HepG2 (cell line): ENCODE measurements at regions not wholly inside any gene's neighbourhood (a gene's known extent, or its start where the extent isn't known, plus 50 kb on each side); places are given as distances from the start of the nearest gene placed in this dataset.

Source experiments
- ATAC-seq: fragments of 200-7000 bp; cut with Tn5 transposase; 3 replicates; pipeline ENCODE4 v1.9.1; 2020; ENCODE audit warnings: mild to moderate bottlenecking, moderate library complexity
- BruUV-seq: library from RNA; stranded (reverse); fragments of 400-500 nt; replicated peaks from 2 replicates; lab custom pipeline; 2021; lab: Mats Ljungman, UMichigan
- CTCF ChIA-PET: fragments of 300-600 bp; formaldehyde crosslinking; extraction: SDS; loops from one replicate; lab custom pipeline; 2021; ENCODE audit warnings: low total read pairs, inconsistent platforms, low intra/inter-chr PET ratio; lab: Yijun Ruan, JAX
- POLR2A ChIA-PET: fragments of 350-600 bp; sonication (Branson Sonifier 250); formaldehyde crosslinking; loops from one replicate; lab custom pipeline; 2020; ENCODE audit warnings: antibody characterized with exemption, inconsistent platforms; lab: Yijun Ruan, JAX
- DNase-seq: peaks from one replicate; pipeline ENCODE4 v3.0.0-alpha.2; 2015; ENCODE audit warnings: low spot score
- FAIRE-seq: peaks from 3 replicates; lab custom pipeline; 2011; peaks lifted over from hg19 to GRCh38; lab: Jason Lieb, UNC
- H2AFZ ChIP-seq: one replicate; pipeline ENCODE4 v1.6.1; 2011; ENCODE audit warnings: low read length, inconsistent platforms
- H3K27ac ChIP-seq: fragments of 300-600 bp; 3 replicates; pipeline ENCODE4 v1.8.0; 2011; ENCODE audit warnings: mixed run types, mild to moderate bottlenecking, mixed read lengths, low read length, inconsistent platforms; ENCODE audit not compliant: insufficient read depth; ENCODE audit errors: extremely low read length
- H3K27me3 ChIP-seq, 2 experiments: fragments of 200-600 bp in 1 of 2; 2 replicates in 1 of 2; 3 replicates in 1 of 2; pipeline versions ENCODE4 v1.6.0 to v1.8.0; 2011; ENCODE audit warnings: low read length in 2 of 2, mild to moderate bottlenecking in 2 of 2, moderate library complexity in 2 of 2, inconsistent platforms in 1 of 2; ENCODE audit not compliant: insufficient read depth in 2 of 2, control insufficient read depth in 1 of 2
- H3K36me3 ChIP-seq, 2 experiments: fragments of 200-600 bp in 1 of 2; replicated peaks in 1 of 2; 2 replicates in 1 of 2; 3 replicates in 1 of 2; pipeline versions ENCODE4 v1.5.1 to v1.8.0; 2011; ENCODE audit warnings: low read length in 2 of 2, inconsistent platforms in 1 of 2; ENCODE audit not compliant: insufficient read depth in 2 of 2, control insufficient read depth in 1 of 2
- H3K4me1 ChIP-seq: 2 replicates; pipeline ENCODE4 v1.5.1; 2012; ENCODE audit warnings: low read length, inconsistent platforms; ENCODE audit not compliant: insufficient read depth
- H3K4me2 ChIP-seq: 2 replicates; pipeline ENCODE4 v1.6.0; 2011; ENCODE audit warnings: low read depth, low read length, inconsistent platforms
- H3K4me3 ChIP-seq, 3 experiments: fragments of 200-600 bp in 1 of 3; sonication (generic), shearing (Covaris generic) in 1 of 3; replicated peaks in 1 of 3; 2 replicates each; pipeline ENCODE4 v1.5.1; 2011 to 2016; ENCODE audit warnings: low read length in 3 of 3, inconsistent platforms in 2 of 3, low read depth in 2 of 3, mild to moderate bottlenecking in 2 of 3, control low read depth in 1 of 3, mixed read lengths in 1 of 3; ENCODE audit not compliant: insufficient read depth in 1 of 3
- H3K79me2 ChIP-seq: one replicate; pipeline ENCODE4 v1.6.1; 2011; ENCODE audit warnings: low read length, inconsistent platforms; ENCODE audit not compliant: insufficient read depth
- H3K9ac ChIP-seq: 2 replicates; pipeline ENCODE4 v1.6.0; 2011; ENCODE audit warnings: mild to moderate bottlenecking, low read depth, low read length, inconsistent platforms; ENCODE audit not compliant: insufficient read depth
- H3K9me3 ChIP-seq: 2 replicates; pipeline ENCODE4 v1.5.1; 2012; ENCODE audit warnings: mild to moderate bottlenecking, low read length
- H4K20me1 ChIP-seq: 2 replicates; pipeline ENCODE4 v1.6.0; 2011; ENCODE audit warnings: inconsistent platforms, mild to moderate bottlenecking, low read length, moderate library complexity; ENCODE audit not compliant: insufficient read depth
- BORCS8-MEF2B ChIP-seq: sonication (generic); formaldehyde crosslinking; IDR thresholded peaks from 2 replicates; pipeline ENCODE4 v1.8.0; 2022; ENCODE audit warnings: mild to moderate bottlenecking, missing genetic modification reagents
- KDM3A ChIP-seq: IDR thresholded peaks from 2 replicates; pipeline ENCODE4 v1.6.1; 2018; ENCODE audit warnings: low read depth, missing compliant biosample characterization
- MTF2 ChIP-seq: sonication (generic); formaldehyde crosslinking; IDR thresholded peaks from 2 replicates; pipeline ENCODE4 v1.5.0; 2020; ENCODE audit warnings: missing genetic modification reagents, borderline replicate concordance
- PAXIP1 ChIP-seq: sonication (generic); formaldehyde crosslinking; conservative IDR thresholded peaks from 2 replicates; pipeline ENCODE4 v1.4.0; 2020; ENCODE audit warnings: mild to moderate bottlenecking, missing genetic modification reagents, moderate library complexity
- TEAD3 ChIP-seq: optimal IDR thresholded peaks from 2 replicates; pipeline ENCODE3; 2016; ENCODE audit warnings: borderline replicate concordance
- ZFYVE20 ChIP-seq: sonication (generic); formaldehyde crosslinking; IDR thresholded peaks from 2 replicates; pipeline ENCODE4 v1.8.0; 2023; ENCODE audit warnings: low read depth, mild to moderate bottlenecking, moderate library complexity, missing genetic modification reagents, borderline replicate concordance
- ZNF296 ChIP-seq: sonication (generic); formaldehyde crosslinking; conservative IDR thresholded peaks from 2 replicates; pipeline ENCODE4 v1.5.0; 2020; ENCODE audit warnings: mild to moderate bottlenecking, missing genetic modification reagents
- ZNF354B ChIP-seq: sonication (generic); formaldehyde crosslinking; IDR thresholded peaks from 2 replicates; pipeline ENCODE4 v1.8.0; 2022; ENCODE audit warnings: mild to moderate bottlenecking, missing genetic modification reagents
- ZNF501 ChIP-seq: sonication (generic); formaldehyde crosslinking; IDR thresholded peaks from 2 replicates; pipeline ENCODE4 v1.5.1; 2020; ENCODE audit warnings: mild to moderate bottlenecking, moderate library complexity, missing genetic modification reagents
- ZNF749 ChIP-seq: sonication (generic); formaldehyde crosslinking; IDR thresholded peaks from 2 replicates; pipeline ENCODE4 v1.8.0; 2022; ENCODE audit warnings: mild to moderate bottlenecking, missing genetic modification reagents, moderate library complexity, borderline replicate concordance
- ZSCAN21 ChIP-seq: sonication (generic); formaldehyde crosslinking; IDR thresholded peaks from 2 replicates; pipeline ENCODE4 v1.8.0; 2022; ENCODE audit warnings: mild to moderate bottlenecking, missing genetic modification reagents, moderate library complexity, borderline replicate concordance
- ZSCAN9 ChIP-seq: IDR thresholded peaks from 2 replicates; pipeline ENCODE4 v1.6.1; 2016; ENCODE audit warnings: borderline replicate concordance
- WGBS: methylation state at CpG from one replicate; pipeline ENCODE4 v1.1.6; 2017; ENCODE audit warnings: low lambda C conversion rate; 5-methylcytosine and 5-hydroxymethylcytosine counted together
- in situ Hi-C: cut with HindIII; loops from 2 replicates; pipeline ENCODE4 v1.10.0; 2017; ENCODE audit warnings: low pct_unique_long_range_greater_than_20kb; ENCODE audit not compliant: extremely low pct_ligation_motif_present
- intact Hi-C: fragments of 100-400 bp; cut with micrococcal nuclease; formaldehyde crosslinking; loops from one replicate; pipeline ENCODE4 v1.10.0; 2022; ENCODE audit not compliant: unreplicated experiment

- ATAC-seq (no peak), FAIRE-seq (no peak)
- Histone ChIP-seq H2AFZ (no peak overlapping the region), H3K4me2 (no peak overlapping the region), H3K27me3 (no peaks in the 10 kb centered on the region)
- no TSS peak for BruUV-seq
- CTCF ChIA-PET = no interaction called here
- TF ChIP-seq TEAD3 (CRISPR knock-in tag) (no peak), ZSCAN9 (CRISPR knock-in tag) (no peak), ZNF749 (CRISPR knock-in tag) (no peak), ZSCAN21 (CRISPR knock-in tag) (no peak), ZNF296 (CRISPR knock-in tag) (no peak), MTF2 (CRISPR knock-in tag) (no peak), ZNF501 (no peak), KDM3A (CRISPR knock-in tag) (no peak), ZFYVE20 (CRISPR knock-in tag) (no peak), ZNF354B (CRISPR knock-in tag) (no peak)
- TF ChIP-seq, all 625 proteins: peak for 0
- intact Hi-C loops = no loop called here
- no peaks in the 10 kb centered on the region for H4K20me1 ChIP-seq
- H3K9me3 ChIP-seq = no peaks in the 10 kb centered on the region
- H3K4me3 ChIP-seq = no peak overlapping the region
- in situ Hi-C loops = no loop called here
- no peaks in the 10 kb centered on the region for H3K79me2 ChIP-seq
- no peak for DNase-seq
- H3K9ac ChIP-seq = no peak overlapping the region
- H3K4me1 ChIP-seq = no peaks in the 10 kb centered on the region
- POLR2A ChIA-PET = no interaction called here
- 22% methylated on average over 2 of the region's 2 CpGs for whole genome bisulfite sequencing
- H3K27ac ChIP-seq = no peak overlapping the region
- H3K36me3 ChIP-seq = no peaks in the 10 kb centered on the region
Measured at GRCh38 chr6:97629180-97629579, 346.2 kb upstream of the MMS22L start.

- ATAC-seq (no peak), DNase-seq (no peak), FAIRE-seq (no peak)
- no peak overlapping the region for H3K4me3 ChIP-seq
- no peak for TF ChIP-seq BORCS8-MEF2B (CRISPR knock-in tag)
- TF ChIP-seq PAXIP1 = no peak
- no peaks in the 10 kb centered on the region for H3K9me3 ChIP-seq
- H4K20me1 ChIP-seq = no peaks in the 10 kb centered on the region
- H3K27me3 ChIP-seq = no peaks in the 10 kb centered on the region
- no peak overlapping the region for H3K9ac ChIP-seq
- H2AFZ ChIP-seq = no peak overlapping the region
- no peak overlapping the region for H3K4me2 ChIP-seq
- in situ Hi-C loops (no loop called here), intact Hi-C loops (no loop called here)
- ChIA-PET CTCF (no interaction called here), POLR2A (no interaction called here)
- 0% methylated on average over 1 of the region's 1 CpG for WGBS
- H3K36me3 ChIP-seq = no peaks in the 10 kb centered on the region
- no peaks in the 10 kb centered on the region for H3K4me1 ChIP-seq
- H3K79me2 ChIP-seq = no peaks in the 10 kb centered on the region
- H3K27ac ChIP-seq = no peak overlapping the region
- no TSS peak for BruUV-seq
Measured at GRCh38 chr6:97630604-97631003, 347.6 kb upstream of the MMS22L start.
